HFFc6 (cell line): ENCODE measurements at regions not wholly inside any gene's neighbourhood (a gene's known extent, or its start where the extent isn't known, plus 50 kb on each side); places are given as distances from the start of the nearest gene placed in this dataset.
"Not testable (repeated sequence)": the region's sequence is repeated elsewhere in the genome, so short reads cannot be mapped to it uniquely, and the experiment has no call there.

Experiments
- DNase-seq: peaks from one replicate; pipeline ENCODE4 v3.0.0-alpha.2; 2018
- H3K27ac Mint-ChIP-seq: 2 replicates; pipeline ENCODE4 v1.8.0; 2020; ENCODE audit warnings: mild to moderate bottlenecking, mixed read lengths
- H3K27me3 Mint-ChIP-seq: 2 replicates; pipeline ENCODE4 v1.8.0; 2021; ENCODE audit warnings: mild to moderate bottlenecking, moderate library complexity, mixed read lengths; ENCODE audit not compliant: insufficient read depth
- H3K36me3 Mint-ChIP-seq: 2 replicates; pipeline ENCODE4 v1.8.0; 2021; ENCODE audit warnings: low read depth, mixed read lengths
- H3K4me1 Mint-ChIP-seq: 2 replicates; pipeline ENCODE4 v1.8.0; 2020; ENCODE audit warnings: low read depth, mixed read lengths
- H3K4me3 Mint-ChIP-seq: 2 replicates; pipeline ENCODE4 v1.8.0; 2020; ENCODE audit warnings: mild to moderate bottlenecking, moderate library complexity, mixed read lengths
- H3K9me3 Mint-ChIP-seq: 2 replicates; pipeline ENCODE4 v1.8.0; 2020; ENCODE audit warnings: mild to moderate bottlenecking, mixed read lengths
- TF ChIP-seq, protein P1 (sequence below): fragments of 200-600 bp; sonication (generic); IDR thresholded peaks from 2 replicates; pipeline ENCODE4 v1.5.0; 2021; ENCODE audit warnings: antibody characterized with exemption, mild to moderate bottlenecking

DNA sequence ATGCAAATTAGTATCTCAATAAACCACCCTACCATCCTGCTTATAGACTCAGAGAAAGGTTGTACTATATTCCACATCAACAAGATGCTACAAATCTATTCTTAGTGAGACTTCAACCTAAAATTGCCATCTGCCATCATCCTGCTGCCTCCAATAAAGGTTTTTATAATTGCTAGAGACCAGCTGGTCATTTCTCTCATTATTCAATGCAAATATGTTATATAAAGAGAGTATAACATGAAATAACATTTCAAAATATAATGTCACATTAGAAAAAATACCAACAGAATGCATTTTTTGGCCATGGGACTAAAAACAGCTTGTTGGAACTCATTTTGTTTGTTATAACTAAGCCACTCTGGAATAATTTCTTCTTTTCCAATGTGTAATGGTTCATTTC lies 247.3 kb downstream of the LRIG3 start:
- no peak for DNase-seq
- H3K4me1 Mint-ChIP-seq: peaks cover 13% of the 10 kb centered on the region
- peaks cover 2% of the 10 kb centered on the region; the same call in 1 of the 2 replicates for H3K36me3 Mint-ChIP-seq
- H3K4me3 Mint-ChIP-seq: no peak overlapping the region
- TF ChIP-seq, protein P1, sequence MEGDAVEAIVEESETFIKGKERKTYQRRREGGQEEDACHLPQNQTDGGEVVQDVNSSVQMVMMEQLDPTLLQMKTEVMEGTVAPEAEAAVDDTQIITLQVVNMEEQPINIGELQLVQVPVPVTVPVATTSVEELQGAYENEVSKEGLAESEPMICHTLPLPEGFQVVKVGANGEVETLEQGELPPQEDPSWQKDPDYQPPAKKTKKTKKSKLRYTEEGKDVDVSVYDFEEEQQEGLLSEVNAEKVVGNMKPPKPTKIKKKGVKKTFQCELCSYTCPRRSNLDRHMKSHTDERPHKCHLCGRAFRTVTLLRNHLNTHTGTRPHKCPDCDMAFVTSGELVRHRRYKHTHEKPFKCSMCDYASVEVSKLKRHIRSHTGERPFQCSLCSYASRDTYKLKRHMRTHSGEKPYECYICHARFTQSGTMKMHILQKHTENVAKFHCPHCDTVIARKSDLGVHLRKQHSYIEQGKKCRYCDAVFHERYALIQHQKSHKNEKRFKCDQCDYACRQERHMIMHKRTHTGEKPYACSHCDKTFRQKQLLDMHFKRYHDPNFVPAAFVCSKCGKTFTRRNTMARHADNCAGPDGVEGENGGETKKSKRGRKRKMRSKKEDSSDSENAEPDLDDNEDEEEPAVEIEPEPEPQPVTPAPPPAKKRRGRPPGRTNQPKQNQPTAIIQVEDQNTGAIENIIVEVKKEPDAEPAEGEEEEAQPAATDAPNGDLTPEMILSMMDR: no peak
- H3K27me3 Mint-ChIP-seq: peaks cover 2% of the 10 kb centered on the region
- peaks cover 1% of the 10 kb centered on the region for H3K9me3 Mint-ChIP-seq
- H3K27ac Mint-ChIP-seq: no peak overlapping the region

- not testable (repeated sequence) for H3K4me3 Mint-ChIP-seq, H3K4me1 Mint-ChIP-seq, DNase-seq, H3K27me3 Mint-ChIP-seq, H3K27ac Mint-ChIP-seq
- Mint-ChIP-seq H3K9me3 (peaks cover 16% of the 10 kb centered on the region), H3K36me3 (peaks cover 14% of the 10 kb centered on the region)
These were observed 242.5 kb downstream of the LRIG3 start for GRCh38 chr12:58677833-58678232.

GRCh38 chr12:58678753-58679152 lies 241.6 kb downstream of the LRIG3 start:
- DNase-seq: no peak
- Mint-ChIP-seq H3K9me3 (peaks cover 16% of the 10 kb centered on the region), H3K27me3 (peaks cover 2% of the 10 kb centered on the region; the same call in 1 of the 2 replicates), H3K4me3 (no peak overlapping the region), H3K4me1 (no peaks in the 10 kb centered on the region), H3K27ac (no peak overlapping the region), H3K36me3 (peaks cover 14% of the 10 kb centered on the region)
- TF ChIP-seq, protein P1: no peak

GRCh38 chr12:58681730-58682129 lies 238.6 kb downstream of the LRIG3 start:
- no peak overlapping the region for H3K4me3 Mint-ChIP-seq
- peaks cover 14% of the 10 kb centered on the region for H3K36me3 Mint-ChIP-seq
- no peak for DNase-seq
- no peaks in the 10 kb centered on the region for H3K4me1 Mint-ChIP-seq
- H3K9me3 Mint-ChIP-seq: peaks cover 16% of the 10 kb centered on the region
- no peaks in the 10 kb centered on the region for H3K27me3 Mint-ChIP-seq
- H3K27ac Mint-ChIP-seq: no peak overlapping the region
- TF ChIP-seq, protein P1: no peak

GRCh38 chr12:58695263-58695662 lies 225.0 kb downstream of the LRIG3 start:
- TF ChIP-seq, protein P1: no peak
- DNase-seq: no peak
- Mint-ChIP-seq H3K4me3 (no peak overlapping the region), H3K36me3 (no peaks in the 10 kb centered on the region), H3K27me3 (no peaks in the 10 kb centered on the region), H3K27ac (no peak overlapping the region), H3K9me3 (peaks cover 17% of the 10 kb centered on the region; the same call in 1 of the 2 replicates), H3K4me1 (no peaks in the 10 kb centered on the region)

- Mint-ChIP-seq H3K4me1 (no peaks in the 10 kb centered on the region), H3K4me3 (no peak overlapping the region), H3K27me3 (no peaks in the 10 kb centered on the region), H3K36me3 (no peaks in the 10 kb centered on the region; the same call in 1 of the 2 replicates), H3K9me3 (peaks cover 14% of the 10 kb centered on the region; the same call in 1 of the 2 replicates), H3K27ac (no peak overlapping the region)
- TF ChIP-seq, protein P1: no peak
- DNase-seq: no peak
These were observed 218.8 kb downstream of the LRIG3 start for GRCh38 chr12:58701536-58701935.
